Breast epithelium (tissue), 4 donors: ENCODE measurements at regions not wholly inside any gene's neighbourhood (a gene's known extent, or its start where the extent isn't known, plus 50 kb on each side); places are given as distances from the start of the nearest gene placed in this dataset.

Experiments
- DNase-seq, 2 donors: peaks; one replicate each; pipeline ENCODE4 v3.0.0-alpha.2; 2019; ENCODE audit warnings: low spot score in 2 of 2
- H3K27ac ChIP-seq, 2 donors: fragments of 200-600 bp; sonication (generic) in 1 of 2; one replicate each; pipeline ENCODE4 v1.5.1; 2016 to 2019; ENCODE audit warnings: mild to moderate bottlenecking in 1 of 2
- H3K27me3 ChIP-seq, 2 donors: fragments of 200-600 bp; sonication (generic) in 1 of 2; one replicate each; pipeline versions ENCODE4 v1.5.1 to v1.6.0; 2017 to 2019; ENCODE audit warnings: control low read depth in 1 of 2, mild to moderate bottlenecking in 1 of 2
- H3K36me3 ChIP-seq: fragments of 200-600 bp; one replicate; pipeline ENCODE4 v1.5.1; 2019
- H3K4me1 ChIP-seq, 2 donors: fragments of 200-600 bp; sonication (generic); one replicate each; pipeline ENCODE4 v1.5.1; 2016 to 2019; ENCODE audit warnings: control low read depth in 1 of 2
- H3K4me3 ChIP-seq, 3 donors: fragments of 200-600 bp; sonication (generic); 1 replicate in 2 of 3; 2 replicates in 1 of 3; pipeline ENCODE4 v1.5.1; 2016 to 2019; ENCODE audit warnings: mild to moderate bottlenecking in 3 of 3, moderate library complexity in 2 of 3
- H3K9me3 ChIP-seq, 2 donors: fragments of 200-600 bp; sonication (generic) in 1 of 2; one replicate each; pipeline ENCODE4 v1.5.1; 2016 to 2019; ENCODE audit warnings: control low read depth in 1 of 2
- CTCF ChIP-seq, 3 donors: fragments of 450-650 bp; IDR thresholded peaks; one replicate each; pipeline ENCODE4 v1.5.1; 2016 to 2017; ENCODE audit warnings: antibody characterized with exemption in 3 of 3, mild to moderate bottlenecking in 3 of 3, moderate library complexity in 3 of 3
- POLR2A ChIP-seq: fragments of 450-650 bp; IDR thresholded peaks from one replicate; pipeline ENCODE4 v1.6.1; 2016; ENCODE audit warnings: antibody characterized with exemption, mild to moderate bottlenecking, moderate library complexity
- POLR2AphosphoS5 ChIP-seq, 3 donors: sonication (generic); formaldehyde crosslinking; IDR thresholded peaks; one replicate each; pipeline ENCODE4 v1.6.1; 2017; ENCODE audit warnings: antibody characterized with exemption in 3 of 3
- intact Hi-C: fragments of 100-400 bp; cut with DNase I; formaldehyde crosslinking; loops from one replicate; pipeline ENCODE4 v1.15.1; 2023; ENCODE audit warnings: low total_unique reads

- H3K36me3 ChIP-seq: peaks cover 3% of the 10 kb centered on the region
- H3K27ac ChIP-seq: no peak overlapping the region
- DNase-seq: no peak
- H3K27me3 ChIP-seq: no peaks in the 10 kb centered on the region
- no peak for TF ChIP-seq CTCF (IDR thresholded peaks at IDR 0.05)
- no peak for TF ChIP-seq POLR2AphosphoS5 (IDR thresholded peaks at IDR 0.05)
- TF ChIP-seq POLR2A: no peak
- H3K9me3 ChIP-seq: no peaks in the 10 kb centered on the region
- no peak overlapping the region for H3K4me3 ChIP-seq
- intact Hi-C loops: no loop called here
- H3K4me1 ChIP-seq: no peaks in the 10 kb centered on the region
These were observed 1361.8 kb upstream of the ALCAM start for GRCh38 chr3:104004956-104005355.

- no peak for DNase-seq
- Histone ChIP-seq H3K27ac (no peak overlapping the region), H3K4me3 (no peak overlapping the region), H3K9me3 (no peaks in the 10 kb centered on the region), H3K36me3 (peaks cover 3% of the 10 kb centered on the region), H3K27me3 (no peaks in the 10 kb centered on the region), H3K4me1 (no peaks in the 10 kb centered on the region)
- no peak for TF ChIP-seq POLR2A
- no peak for TF ChIP-seq CTCF (IDR thresholded peaks at IDR 0.05)
- no peak for TF ChIP-seq POLR2AphosphoS5 (IDR thresholded peaks at IDR 0.05)
- intact Hi-C loops: no loop called here
These were observed 1360.9 kb upstream of the ALCAM start for GRCh38 chr3:104005815-104006214.

GRCh38 chr3:104018541-104018940 lies 1348.2 kb upstream of the ALCAM start:
- TF ChIP-seq POLR2A (no peak), POLR2AphosphoS5 (IDR thresholded peaks at IDR 0.05) (no peak), CTCF (IDR thresholded peaks at IDR 0.05) (no peak)
- Histone ChIP-seq H3K9me3 (peaks cover 4 to 16% of the 10 kb centered on the region in 2 donors), H3K36me3 (no peaks in the 10 kb centered on the region), H3K27me3 (no peaks in the 10 kb centered on the region), H3K4me3 (no peak overlapping the region), H3K27ac (no peak overlapping the region), H3K4me1 (no peaks in the 10 kb centered on the region)
- intact Hi-C loops: no loop called here
- no peak for DNase-seq

- H3K9me3 ChIP-seq: peaks cover 0 to 5% of the 10 kb centered on the region in 2 donors
- intact Hi-C loops: no loop called here
- no peak overlapping the region for H3K4me3 ChIP-seq
These were observed 1335.1 kb upstream of the ALCAM start for GRCh38 chr3:104031598-104031997.

GRCh38 chr3:104032283-104032682 lies 1334.4 kb upstream of the ALCAM start:
- Histone ChIP-seq H3K9me3 (peaks cover 0 to 5% of the 10 kb centered on the region in 2 donors), H3K4me1 (no peaks in the 10 kb centered on the region), H3K27me3 (no peaks in the 10 kb centered on the region), H3K36me3 (no peaks in the 10 kb centered on the region), H3K4me3 (no peak overlapping the region), H3K27ac (no peak overlapping the region)
- no peak for DNase-seq
- intact Hi-C loops: no loop called here
- TF ChIP-seq CTCF (IDR thresholded peaks at IDR 0.05) (no peak), POLR2AphosphoS5 (IDR thresholded peaks at IDR 0.05) (no peak), POLR2A (no peak)

More at GRCh38 chr3:104031598-104031997, 1335.1 kb upstream of the ALCAM start:
- Histone ChIP-seq H3K36me3 (no peaks in the 10 kb centered on the region), H3K27me3 (no peaks in the 10 kb centered on the region), H3K4me1 (no peaks in the 10 kb centered on the region), H3K27ac (no peak overlapping the region)
- no peak for DNase-seq
- TF ChIP-seq POLR2AphosphoS5 (IDR thresholded peaks at IDR 0.05) (no peak), CTCF (IDR thresholded peaks at IDR 0.05) (no peak), POLR2A (no peak)
